K562 (cell line): ENCODE measurements at regions not wholly inside any gene's neighbourhood (a gene's known extent, or its start where the extent isn't known, plus 50 kb on each side); places are given as distances from the start of the nearest gene placed in this dataset.
"Not testable (repeated sequence)": the region's sequence is repeated elsewhere in the genome, so short reads cannot be mapped to it uniquely, and the experiment has no call there.

Experiments
- ATAC-seq: fragments of 200-7000 bp; cut with Tn5 transposase; 3 replicates; pipeline ENCODE4 v1.9.1; 2020; ENCODE audit warnings: moderate library complexity
- BruUV-seq: library from RNA; stranded (reverse); fragments of 400-500 nt; replicated peaks from 2 replicates; lab custom pipeline; 2021; lab: Mats Ljungman, UMichigan
- CTCF ChIA-PET: fragments of 300-600 bp; formaldehyde crosslinking; extraction: SDS; loops from one replicate; lab custom pipeline; 2021; ENCODE audit warnings: low intra/inter-chr PET ratio; lab: Yijun Ruan, JAX
- POLR2A ChIA-PET: fragments of 300-600, 350-650 bp; sonication (Branson Sonifier 250); formaldehyde crosslinking; extraction: SDS; loops from one replicate; lab custom pipeline; 2021; ENCODE audit warnings: antibody characterized with exemption, inconsistent platforms; lab: Yijun Ruan, JAX
- DNase-seq, 4 experiments: peaks; one replicate each; pipeline versions ENCODE4 v3.0.0 to v3.0.0-alpha.2; 2011 to 2018; ENCODE audit warnings: low spot score in 3 of 4, mixed read lengths in 3 of 4; ENCODE audit errors: extremely low read depth in 1 of 4
- FAIRE-seq: peaks from 2 replicates; lab custom pipeline; 2011; peaks lifted over from hg19 to GRCh38; lab: Jason Lieb, UNC
- H2AFZ ChIP-seq: 2 replicates; pipeline ENCODE4 v1.6.0; 2011; ENCODE audit warnings: low read depth, low read length, control low read depth, inconsistent platforms
- H3K27ac ChIP-seq: fragments of 200-600 bp; 3 replicates; pipeline ENCODE4 v1.8.0; 2011; ENCODE audit warnings: low read depth, mild to moderate bottlenecking, control low read depth, inconsistent platforms, low read length, moderate library complexity, mixed read lengths; ENCODE audit errors: extremely low read depth
- H3K27me3 ChIP-seq, 2 experiments: fragments of 300-600 bp in 1 of 2; 2 replicates in 1 of 2; 3 replicates in 1 of 2; pipeline versions ENCODE4 v1.6.0 to v1.8.0; 2011; ENCODE audit warnings: inconsistent platforms in 2 of 2, low read length in 2 of 2, mild to moderate bottlenecking in 1 of 2, mixed read lengths in 1 of 2, moderate library complexity in 1 of 2; ENCODE audit not compliant: control insufficient read depth in 2 of 2, insufficient read depth in 2 of 2
- H3K36me3 ChIP-seq: fragments of 300-600 bp; 3 replicates; pipeline ENCODE4 v1.8.0; 2011; ENCODE audit warnings: mild to moderate bottlenecking, low read length, inconsistent platforms; ENCODE audit not compliant: control insufficient read depth, insufficient read depth
- H3K4me1 ChIP-seq, 2 experiments: fragments of 200-600 bp in 1 of 2; replicated peaks in 1 of 2; 2 replicates in 1 of 2; 3 replicates in 1 of 2; pipeline versions ENCODE4 v1.5.1 to v1.8.0; 2011; ENCODE audit warnings: inconsistent platforms in 2 of 2, low read length in 2 of 2, mild to moderate bottlenecking in 1 of 2, mixed read lengths in 1 of 2, moderate library complexity in 1 of 2; ENCODE audit not compliant: control insufficient read depth in 2 of 2, insufficient read depth in 2 of 2
- H3K4me2 ChIP-seq: 2 replicates; pipeline ENCODE4 v1.6.1; 2011; ENCODE audit warnings: low read length, control low read depth, inconsistent platforms, mixed read lengths; ENCODE audit not compliant: insufficient read depth
- H3K4me3 ChIP-seq: fragments of 200-600 bp; sonication (generic), shearing (Covaris generic); 2 replicates; pipeline ENCODE4 v1.5.1; 2016; ENCODE audit warnings: control low read depth, inconsistent platforms
- H3K79me2 ChIP-seq: fragments of 200-600 bp; 3 replicates; pipeline ENCODE4 v1.8.0; 2011; ENCODE audit warnings: low read length, inconsistent platforms; ENCODE audit not compliant: control insufficient read depth, insufficient read depth
- H3K9ac ChIP-seq, 2 experiments: 2 replicates each; pipeline versions ENCODE4 v1.6.0 to v1.6.1; 2011; ENCODE audit warnings: low read depth in 2 of 2, low read length in 2 of 2, control low read depth in 1 of 2, inconsistent platforms in 1 of 2, mild to moderate bottlenecking in 1 of 2, mixed read lengths in 1 of 2; ENCODE audit not compliant: insufficient read depth in 1 of 2
- H3K9me1 ChIP-seq: one replicate; pipeline ENCODE4 v1.6.0; 2011; ENCODE audit warnings: inconsistent platforms, mild to moderate bottlenecking, low read length, moderate library complexity; ENCODE audit not compliant: control insufficient read depth, insufficient read depth
- H3K9me3 ChIP-seq: replicated peaks from 2 replicates; pipeline ENCODE4 v1.5.1; 2011; ENCODE audit warnings: low read depth, low read length, inconsistent platforms; ENCODE audit not compliant: control insufficient read depth, insufficient read depth
- H4K20me1 ChIP-seq: replicated peaks from 2 replicates; pipeline ENCODE4 v1.6.1; 2011; ENCODE audit warnings: low read length, inconsistent platforms, mixed read lengths; ENCODE audit not compliant: control insufficient read depth, insufficient read depth
- STAT5B ChIP-seq: fragments of 250-450 bp; sonication (Bioruptor Pico); IDR thresholded peaks from 2 replicates; pipeline ENCODE4 v1.8.0; 2021; ENCODE audit warnings: mild to moderate bottlenecking, inconsistent platforms
- ZKSCAN3 ChIP-seq: fragments of 250-450 bp; sonication (Bioruptor Pico); IDR thresholded peaks from 2 replicates; pipeline ENCODE4 v1.4.0; 2020
- WGBS: fragments of 100-300 bp; shearing (Covaris generic); methylation state at CpG from one replicate; pipeline ENCODE4 v1.1.6; 2016; ENCODE audit warnings: low coverage, mixed read lengths; ENCODE audit not compliant: insufficient coverage; ENCODE audit errors: missing lambda C conversion rate; 5-methylcytosine and 5-hydroxymethylcytosine counted together
- in situ Hi-C: fragments of 300-500 bp; cut with MboI; formaldehyde crosslinking; loops from 4 replicates; pipeline ENCODE4 v1.15.0; 2018; ENCODE audit warnings: inconsistent platforms, mixed read lengths
- intact Hi-C: fragments of 100-400 bp; cut with micrococcal nuclease; formaldehyde crosslinking; loops from 2 replicates; pipeline ENCODE4 v1.14.2; 2022

- H3K4me1 ChIP-seq, H3K4me2 ChIP-seq, H3K9ac ChIP-seq, BruUV-seq, FAIRE-seq, H2AFZ ChIP-seq, DNase-seq, in situ Hi-C loops, H3K9me3 ChIP-seq, H4K20me1 ChIP-seq, H3K4me3 ChIP-seq, ATAC-seq, H3K9me1 ChIP-seq, intact Hi-C loops, CTCF ChIA-PET, H3K27ac ChIP-seq, H3K36me3 ChIP-seq, H3K79me2 ChIP-seq: not testable (repeated sequence)
- POLR2A ChIA-PET, result interaction anchor here (0.8 kb wide), 1 partner anchor 16 kb away, joined by 3 read pairs; no protein-coding TSS in a partner anchor
- H3K27me3 ChIP-seq, result peaks cover 4 to 84% of the 10 kb centered on the region in 2 experiments; a peak in 4 of 5 replicates
- 2% methylated on average over 7 of the region's 10 CpGs for WGBS
Measured at GRCh38 chr3:11911887-11912286, 65.2 kb upstream of the TAMM41 start.

DNA sequence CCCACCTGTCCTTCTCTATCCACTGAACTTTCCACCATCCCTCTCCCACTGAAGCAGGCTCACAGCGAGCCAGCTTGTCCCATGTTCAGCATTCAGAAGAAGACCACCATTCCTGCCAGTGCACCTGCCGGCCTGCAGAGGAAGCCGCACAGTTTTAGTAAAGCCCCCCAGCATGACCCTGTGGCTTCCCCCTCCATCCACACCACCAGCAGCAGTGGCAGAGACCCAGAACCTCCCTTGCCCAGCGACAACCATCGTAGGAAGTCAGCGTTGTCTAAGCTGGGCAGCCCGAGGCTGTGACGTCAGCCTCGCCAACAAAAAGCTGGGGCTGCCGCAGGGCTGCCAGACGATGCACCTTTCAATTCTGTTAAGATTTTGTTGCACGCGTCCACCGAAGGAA lies 66.6 kb upstream of the TAMM41 start:
- Histone ChIP-seq H4K20me1 (0 out of 2 replicates have a peak, but pooled peaks cover 4% of the 10 kb centered on the region), H2AFZ (no peak overlapping the region), H3K27me3 (peaks cover 4 to 84% of the 10 kb centered on the region in 2 experiments; a peak in 4 of 5 replicates), H3K4me1 (no peaks in the 10 kb centered on the region; a peak in 1 of 5 replicates), H3K4me2 (no peak overlapping the region), H3K9ac (no peak overlapping the region), H3K9me3 (no peaks in the 10 kb centered on the region), H3K9me1 (no peaks in the 10 kb centered on the region), H3K4me3 (no peak overlapping the region)
- DNase-seq, result no peak
- WGBS, result 2% methylated on average over 14 of the region's 14 CpGs
- ATAC-seq, result no peak
- FAIRE-seq, result no peak
- POLR2A ChIA-PET, result interaction anchor here (0.9 kb wide), 2 partner anchors 8 to 40 kb away, joined by 3 read pairs; no protein-coding TSS in a partner anchor
- in situ Hi-C loops, result no loop called here
- intact Hi-C loops, result no loop called here
- TF ChIP-seq ZKSCAN3 (no peak), STAT5B (CRISPR knock-in tag) (no peak)
- TF ChIP-seq, all 486 proteins: peak for 0
- BruUV-seq, result no TSS peak
- Histone ChIP-seq H3K36me3 (no peaks in the 10 kb centered on the region), H3K79me2 (no peaks in the 10 kb centered on the region), H3K27ac (no peak overlapping the region)
- CTCF ChIA-PET, result no interaction called here
